ENCODE measurements at regions not wholly inside any gene's neighbourhood (a gene's known extent, or its start where the extent isn't known, plus 50 kb on each side); places are given as distances from the start of the nearest gene placed in this dataset.

- DNase-seq: no peak
- H4K20me1 ChIP-seq (ENCODE audit: insufficient read depth, low read length): no peaks in the 10 kb centered on the region
- H3K9me3 ChIP-seq (ENCODE audit: control insufficient read depth, insufficient read depth, low read length): peaks cover 6% of the 10 kb centered on the region; the same call in 1 of the 2 replicates
- no peaks in the 10 kb centered on the region for H3K4me1 ChIP-seq (ENCODE audit: control insufficient read depth, insufficient read depth, low read length)
- no peak overlapping the region for H2AK5ac ChIP-seq (ENCODE audit: low read depth, low read length)
- H2AFZ ChIP-seq (replicated peaks; ENCODE audit: low read length, poor library complexity): no peak overlapping the region
- H2BK5ac ChIP-seq (ENCODE audit: low read depth, low read length, poor library complexity, severe bottlenecking): no peak overlapping the region
- H3K79me1 ChIP-seq (ENCODE audit: low read depth in 1 of 2, low read length in 2 of 2): no peaks in the 10 kb centered on the region
- no peak overlapping the region for H2BK20ac ChIP-seq (ENCODE audit: low read depth, low read length)
- no peaks in the 10 kb centered on the region for H3K9me1 ChIP-seq (ENCODE audit: insufficient read depth, low read length)
- CTCF ChIA-PET: no interaction called here
- no peak overlapping the region for H3K14ac ChIP-seq (replicated peaks; ENCODE audit: low read depth, low read length)
- no peak overlapping the region for H3K4me3 ChIP-seq (ENCODE audit: insufficient read depth, low read depth, low read length)
- no peak overlapping the region for H2BK15ac ChIP-seq (ENCODE audit: low read depth, low read length)
- H3K27me3 ChIP-seq (ENCODE audit: control insufficient read depth, insufficient read depth, low read length): no peaks in the 10 kb centered on the region
- H4K5ac ChIP-seq (ENCODE audit: low read depth, low read length): no peak overlapping the region
- no peak overlapping the region for H3K4me2 ChIP-seq (ENCODE audit: low read depth, low read length)
- TF ChIP-seq CEBPB (IDR thresholded peaks at IDR 0.05; ENCODE audit: low read depth, low read length): no peak
- TF ChIP-seq BHLHE40 (IDR thresholded peaks at IDR 0.05; ENCODE audit: low read depth, low read length): no peak
- no peak for TF ChIP-seq RAD21 (IDR thresholded peaks at IDR 0.05; ENCODE audit: low read length)
- TF ChIP-seq RCOR1 (IDR thresholded peaks at IDR 0.05; ENCODE audit: insufficient replicate concordance, low read length): no peak
- TF ChIP-seq FOS (IDR thresholded peaks at IDR 0.05; ENCODE audit: low read depth, low read length): no peak
- TF ChIP-seq SMC3 (IDR thresholded peaks at IDR 0.05; ENCODE audit: low read depth, low read length): no peak
- no peak for TF ChIP-seq RFX5 (IDR thresholded peaks at IDR 0.05; ENCODE audit: low read depth, low read length)
- no peak for TF ChIP-seq MXI1 (IDR thresholded peaks at IDR 0.05; ENCODE audit: borderline replicate concordance, low read depth, low read length)
- no peak for TF ChIP-seq CHD1 (IDR thresholded peaks at IDR 0.05; ENCODE audit: low read depth, low read length)
- TF ChIP-seq, protein P1, sequence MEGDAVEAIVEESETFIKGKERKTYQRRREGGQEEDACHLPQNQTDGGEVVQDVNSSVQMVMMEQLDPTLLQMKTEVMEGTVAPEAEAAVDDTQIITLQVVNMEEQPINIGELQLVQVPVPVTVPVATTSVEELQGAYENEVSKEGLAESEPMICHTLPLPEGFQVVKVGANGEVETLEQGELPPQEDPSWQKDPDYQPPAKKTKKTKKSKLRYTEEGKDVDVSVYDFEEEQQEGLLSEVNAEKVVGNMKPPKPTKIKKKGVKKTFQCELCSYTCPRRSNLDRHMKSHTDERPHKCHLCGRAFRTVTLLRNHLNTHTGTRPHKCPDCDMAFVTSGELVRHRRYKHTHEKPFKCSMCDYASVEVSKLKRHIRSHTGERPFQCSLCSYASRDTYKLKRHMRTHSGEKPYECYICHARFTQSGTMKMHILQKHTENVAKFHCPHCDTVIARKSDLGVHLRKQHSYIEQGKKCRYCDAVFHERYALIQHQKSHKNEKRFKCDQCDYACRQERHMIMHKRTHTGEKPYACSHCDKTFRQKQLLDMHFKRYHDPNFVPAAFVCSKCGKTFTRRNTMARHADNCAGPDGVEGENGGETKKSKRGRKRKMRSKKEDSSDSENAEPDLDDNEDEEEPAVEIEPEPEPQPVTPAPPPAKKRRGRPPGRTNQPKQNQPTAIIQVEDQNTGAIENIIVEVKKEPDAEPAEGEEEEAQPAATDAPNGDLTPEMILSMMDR (conservative IDR thresholded peaks at IDR 0.05; ENCODE audit: low read depth, low read length): no peak
- no peak for TF ChIP-seq MAFK (IDR thresholded peaks at IDR 0.05; ENCODE audit: low read depth, low read length)
- in situ Hi-C loops (cut with MboI; ENCODE audit: low sequenced_read_pairs) (no loop called here), intact Hi-C loops (cut with micrococcal nuclease) (no loop called here), dilution Hi-C loops (cut with HindIII; ENCODE audit: low sequenced_read_pairs, unreplicated experiment) (no loop called here)
- no peak overlapping the region for H3K4ac ChIP-seq (ENCODE audit: low read depth, low read length)
- no peak overlapping the region for H3K23ac ChIP-seq (ENCODE audit: low read depth, low read length)
- H3K9ac ChIP-seq (ENCODE audit: low read depth, low read length): no peak overlapping the region
- no peak overlapping the region for H3K27ac ChIP-seq (ENCODE audit: insufficient read depth, low read length)
- ATAC-seq (ENCODE audit: low read depth): no peak
- H3K18ac ChIP-seq (ENCODE audit: low read depth, low read length): no peak overlapping the region
- H3K56ac ChIP-seq (ENCODE audit: extremely low read depth, insufficient read depth, low read length): no peak overlapping the region
- no peak overlapping the region for H4K91ac ChIP-seq (ENCODE audit: insufficient read depth, low read depth, low read length)
- no TSS peak for BruUV-seq (replicated peaks)
- no peak overlapping the region for H2BK120ac ChIP-seq (ENCODE audit: low read depth, low read length)
- H4K8ac ChIP-seq (ENCODE audit: low read depth in 2 of 2, low read length in 2 of 2): no peak overlapping the region
- H3K36me3 ChIP-seq (ENCODE audit: control insufficient read depth, insufficient read depth, low read length): no peaks in the 10 kb centered on the region
- WGBS, 2 experiments (ENCODE audit: extremely low coverage in 2 of 2, insufficient read length in 1 of 2): 62% methylated on average over 14 of the region's 59 CpGs; no CpG with 5 or more reads in 1 of the 2 experiments
- POLR2A ChIA-PET (ENCODE audit: unreplicated experiment): no interaction called here
- no peak overlapping the region for H2AK9ac ChIP-seq (replicated peaks; ENCODE audit: low read depth, low read length, poor library complexity)
Observed at GRCh38 chr10:42150428-42151061, 487.8 kb downstream of the ZNF33B start.
